ENCODE measurements at regions not wholly inside any gene's neighbourhood (a gene's known extent, or its start where the extent isn't known, plus 50 kb on each side); places are given as distances from the start of the nearest gene placed in this dataset.

DNA sequence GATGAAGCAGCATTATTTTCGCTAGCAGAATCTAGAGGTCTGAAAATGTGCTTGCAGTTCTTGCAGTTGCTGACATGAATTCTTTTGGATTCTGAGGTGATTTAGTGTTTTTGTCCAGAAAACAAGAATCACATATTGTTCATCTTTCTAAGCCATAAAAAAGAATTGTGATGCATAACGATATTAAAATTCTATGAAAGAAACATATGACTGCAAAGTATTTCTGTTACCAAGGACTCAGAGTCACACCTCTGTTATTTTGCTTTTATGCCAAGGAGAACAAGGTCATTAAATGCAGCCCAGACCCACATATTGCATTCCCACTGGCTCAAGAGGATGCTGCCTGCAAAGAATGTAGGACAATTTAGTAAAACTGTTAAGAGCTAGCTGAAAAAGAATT, 299.8 kb upstream of the GPR149 start:
- TF ChIP-seq CTCF (IDR thresholded peaks at IDR 0.05) (no peak), POLR2A (IDR thresholded peaks at IDR 0.05) (no peak), EP300 (IDR thresholded peaks at IDR 0.05) (no peak)
